EL (cell line): ENCODE measurements at regions not wholly inside any gene's neighbourhood (a gene's known extent, or its start where the extent isn't known, plus 50 kb on each side); places are given as distances from the start of the nearest gene placed in this dataset.
A peak's percentile ranks its signal among the peaks of the same experiment; 100 is the strongest.

Source experiments
- DNase-seq: peaks from one replicate; pipeline ENCODE4 v3.0.0-alpha.2; 2016

- no peak for DNase-seq
Observed at GRCh38 chr3:72214066-72214951, 429.4 kb upstream of the PROK2 start.

GRCh38 chr3:72213296-72214065 is 428.5 kb upstream of the PROK2 start:
- DNase-seq, result no peak

- no peak for DNase-seq
Observed at GRCh38 chr3:72212396-72212795, 427.4 kb upstream of the PROK2 start.

GRCh38 chr3:72210261-72210660 is 425.3 kb upstream of the PROK2 start:
- no peak for DNase-seq

GRCh38 chr3:72205297-72205826 is 420.4 kb upstream of the PROK2 start:
- DNase-seq, result no peak

DNA sequence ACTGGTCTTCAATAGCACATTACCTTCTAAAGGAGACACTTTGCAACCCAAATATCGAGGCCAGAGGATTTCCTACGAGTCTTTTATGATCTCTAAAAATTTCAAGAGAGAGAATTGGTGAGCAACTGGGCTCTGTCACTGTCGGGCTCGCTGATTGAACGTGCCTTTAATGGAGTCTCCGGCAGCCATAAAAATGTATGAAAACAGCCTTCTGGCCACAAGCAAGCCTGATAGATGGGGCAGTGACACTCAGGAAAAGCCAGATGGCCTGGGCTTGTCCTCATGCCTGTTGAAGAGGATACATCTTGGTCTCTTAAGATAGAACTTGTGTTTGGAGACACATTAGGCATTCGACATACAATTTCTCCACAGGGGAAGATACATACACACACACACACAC is 419.5 kb upstream of the PROK2 start:
- no peak for DNase-seq

DNA sequence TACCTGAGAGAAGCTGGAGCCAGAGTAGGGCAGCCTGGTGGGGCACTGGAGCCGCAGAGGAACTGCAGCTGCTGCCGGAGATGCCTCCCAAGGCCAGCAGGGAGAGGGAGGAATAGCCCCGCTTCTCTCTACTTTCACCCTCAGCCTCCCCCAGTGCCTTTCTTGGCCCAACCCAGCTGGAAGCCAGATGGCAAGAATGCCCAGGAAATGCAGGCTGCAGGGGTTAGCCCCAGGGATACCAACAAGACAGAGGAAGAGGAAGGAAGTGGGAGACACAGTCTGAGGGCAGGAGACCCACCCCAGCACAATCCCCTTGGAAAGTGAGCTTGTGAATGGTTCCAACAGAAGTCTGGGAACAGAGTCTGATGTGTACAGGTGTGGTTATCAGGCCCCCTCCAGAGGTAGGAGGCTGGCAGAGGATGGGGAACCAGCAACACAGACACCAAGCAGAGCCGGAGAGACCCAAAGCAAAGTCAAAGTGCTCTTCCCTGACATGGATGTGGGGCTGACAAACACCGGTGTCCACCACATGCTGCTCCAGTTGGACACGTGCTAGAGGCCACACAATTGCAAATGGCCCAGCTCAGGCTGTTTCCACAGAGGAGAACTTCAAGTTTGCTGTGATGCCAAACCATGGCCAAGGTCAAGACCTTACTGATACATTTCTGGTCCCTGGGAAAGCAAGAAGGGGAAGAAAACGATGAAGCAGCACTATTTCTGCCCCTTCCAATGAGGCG is 418.8 kb upstream of the PROK2 start:
- DNase-seq, result no peak

DNA sequence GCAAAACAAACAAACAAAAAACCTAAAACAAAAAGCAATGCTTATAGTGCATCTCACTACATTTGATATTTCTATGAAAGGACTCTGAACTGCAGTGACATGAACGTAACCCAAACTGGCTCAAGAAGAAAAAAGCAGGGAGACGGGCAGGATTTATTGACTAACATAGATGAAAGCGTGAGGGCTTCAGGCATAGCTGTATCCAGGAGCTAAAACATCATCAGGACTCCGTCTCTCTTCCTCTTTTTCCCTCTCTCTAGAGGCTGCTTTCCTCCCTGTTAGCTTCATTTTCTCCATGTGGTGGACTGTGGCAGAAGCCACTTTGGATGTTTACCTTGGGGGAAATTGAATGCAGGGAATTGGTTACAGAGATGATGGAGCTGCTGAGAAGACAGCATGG is 418.2 kb upstream of the PROK2 start:
- no peak for DNase-seq

DNA sequence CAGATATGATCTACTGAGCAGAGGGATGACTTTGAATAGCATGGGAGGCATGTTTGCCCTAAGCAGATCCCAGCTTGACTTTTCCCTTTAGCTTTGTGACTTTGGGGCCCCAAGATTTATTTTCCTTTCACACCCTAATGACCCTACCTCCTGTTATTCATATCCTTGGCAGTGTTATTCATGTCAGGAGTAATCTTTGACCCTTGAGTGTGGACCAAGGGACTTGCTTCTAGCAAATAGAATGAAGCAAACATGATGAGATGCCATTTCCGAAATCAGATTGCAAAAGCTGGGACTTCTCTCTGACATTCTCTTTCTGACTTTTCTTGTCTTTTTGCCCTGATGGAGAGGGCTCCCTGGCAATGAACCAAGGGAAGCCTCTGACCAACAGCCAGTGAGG is 415.4 kb upstream of the PROK2 start:
- DNase-seq, result no peak

GRCh38 chr3:72199530-72199929 is 414.6 kb upstream of the PROK2 start:
- no peak for DNase-seq

DNA sequence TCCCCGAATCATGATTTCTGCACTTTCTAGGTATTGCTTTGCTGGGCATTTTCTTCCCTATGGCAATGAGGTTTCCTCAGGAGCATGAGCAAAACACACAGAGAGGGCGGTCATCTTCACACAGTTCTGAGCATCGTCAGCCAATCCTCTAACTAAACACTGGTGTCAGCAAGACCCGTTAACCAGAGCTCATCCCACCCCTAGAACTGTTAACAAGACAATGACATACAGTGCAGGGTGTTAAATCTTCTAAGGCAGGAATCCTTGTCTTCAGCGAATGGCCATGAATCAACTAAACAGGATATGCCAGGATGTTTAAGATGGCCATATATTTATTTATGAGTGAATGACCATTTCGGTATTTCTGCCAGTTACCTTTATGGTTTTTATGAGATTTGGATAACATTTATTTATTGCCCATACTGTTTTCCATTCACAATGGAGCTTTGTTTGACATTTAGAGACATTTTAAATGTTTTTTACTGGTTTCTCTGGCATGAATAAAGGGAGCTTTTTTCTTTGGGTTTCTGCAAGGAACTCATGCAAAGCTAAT is 411.5 kb upstream of the PROK2 start:
- DNase-seq, result no peak

DNA sequence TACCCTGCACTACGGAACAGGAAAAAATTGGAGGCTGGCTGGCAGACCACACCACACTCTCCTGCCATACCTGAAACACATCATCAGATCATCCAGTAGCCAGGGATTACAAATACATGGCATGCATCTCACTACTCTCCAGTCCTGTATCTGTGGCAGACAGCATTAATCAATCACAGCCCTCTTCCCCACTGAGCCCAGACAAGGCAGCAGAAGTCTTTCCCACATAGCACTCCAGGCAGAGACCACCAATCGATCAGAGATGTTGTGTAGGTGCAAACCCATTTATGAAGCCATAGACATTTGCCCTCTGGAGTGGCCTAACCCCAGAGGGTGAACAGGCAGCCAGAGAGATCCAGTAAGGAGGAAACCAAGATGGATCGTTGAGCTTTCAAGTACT is 410.9 kb upstream of the PROK2 start:
- no peak for DNase-seq

GRCh38 chr3:72194458-72194857 is 409.5 kb upstream of the PROK2 start:
- no peak for DNase-seq

GRCh38 chr3:72193771-72194430 is 409.0 kb upstream of the PROK2 start:
- peak; percentile 10 for DNase-seq

DNA sequence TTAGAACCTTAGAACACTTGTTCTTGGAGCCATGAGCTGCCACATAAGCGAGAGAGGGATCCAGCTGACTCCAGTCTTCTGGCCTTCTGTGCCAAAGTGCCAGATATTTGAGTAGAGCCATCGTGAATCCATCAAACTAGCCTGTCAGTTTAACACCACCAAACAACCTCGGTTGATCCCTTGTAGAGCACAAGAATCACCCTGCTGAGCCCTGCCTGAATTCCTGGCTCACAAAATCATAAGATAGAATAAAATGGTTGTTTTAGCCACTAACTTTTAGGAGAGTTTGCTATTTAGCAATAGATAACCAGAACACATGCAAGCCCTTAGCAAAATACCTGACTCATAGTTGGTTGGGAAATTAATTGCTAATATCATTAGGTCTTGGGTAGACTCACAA is 407.6 kb upstream of the PROK2 start:
- DNase-seq, result no peak

- no peak for DNase-seq
Observed at GRCh38 chr3:72191209-72191960, 406.4 kb upstream of the PROK2 start.

GRCh38 chr3:72190050-72190449 is 405.1 kb upstream of the PROK2 start:
- DNase-seq, result no peak

DNA sequence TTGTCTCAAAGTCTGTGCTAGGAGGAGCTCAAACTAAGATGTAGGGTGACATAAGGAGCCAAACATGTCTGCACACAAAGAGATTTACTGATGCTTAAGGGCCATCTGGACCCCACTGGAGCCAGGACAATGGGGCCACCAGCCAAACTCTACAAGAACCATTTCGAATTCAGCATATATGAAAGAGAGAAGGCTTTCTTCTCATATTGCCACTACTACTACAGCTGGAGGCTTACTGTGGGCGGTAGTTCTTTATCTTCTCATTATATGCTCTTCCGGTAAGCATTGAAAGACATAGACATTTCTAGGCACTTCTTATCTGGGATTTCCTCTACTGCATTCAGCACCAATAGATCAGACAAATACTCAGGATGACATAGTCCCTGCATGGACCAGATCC is 404.4 kb upstream of the PROK2 start:
- no peak for DNase-seq

DNA sequence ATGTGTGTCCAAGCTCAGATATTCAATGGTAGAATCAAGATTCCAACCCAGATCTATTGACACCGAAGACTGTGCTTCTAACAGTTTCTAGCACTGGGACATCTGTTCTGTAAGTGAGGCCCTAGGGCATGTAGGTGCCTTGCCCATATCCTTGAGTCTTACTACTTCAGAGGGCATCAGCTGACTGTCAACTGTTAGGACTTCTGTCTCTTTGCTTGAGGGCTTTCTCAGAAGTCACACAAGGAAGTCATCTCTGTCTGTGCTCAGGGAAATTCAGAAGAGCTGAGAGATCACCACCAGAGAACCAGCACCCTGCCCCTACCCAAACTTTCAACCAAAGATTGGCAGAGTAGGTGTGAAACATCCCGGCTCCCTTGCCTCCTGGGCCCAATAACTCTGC is 403.6 kb upstream of the PROK2 start:
- no peak for DNase-seq

- DNase-seq, result no peak
Observed at GRCh38 chr3:72187131-72187530, 402.2 kb upstream of the PROK2 start.

DNA sequence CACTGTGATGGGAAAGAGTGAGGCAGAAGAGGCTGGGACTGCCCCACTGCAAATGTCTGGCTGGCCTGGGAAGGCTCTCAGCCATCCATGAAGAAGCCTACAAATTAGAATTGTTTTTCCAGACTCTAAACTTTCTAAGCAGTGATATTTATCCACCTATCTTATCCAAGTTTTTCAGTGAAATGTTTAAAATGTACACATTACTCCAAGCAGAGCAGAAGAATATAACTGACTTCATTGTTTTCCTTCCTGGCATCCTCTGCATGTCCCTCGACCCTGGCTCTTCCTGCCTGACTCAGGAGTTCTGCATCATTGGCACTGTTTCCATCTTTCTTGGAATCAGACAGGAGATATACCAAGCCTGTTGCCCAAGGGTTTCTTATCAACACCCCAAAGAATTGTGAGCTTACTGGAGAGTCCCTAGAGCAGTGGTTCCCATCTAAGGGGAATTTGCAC is 401.5 kb upstream of the PROK2 start:
- DNase-seq, result peak; percentile 45
